ENCODE measurements at regions not wholly inside any gene's neighbourhood (a gene's known extent, or its start where the extent isn't known, plus 50 kb on each side); places are given as distances from the start of the nearest gene placed in this dataset.
A peak's percentile ranks its signal among the peaks of the same experiment; 100 is the strongest.

GRCh38 chr5:3359642-3360041 is 236.0 kb upstream of the IRX1 start:
- peak; percentile 64 for DNase-seq

- no peak for DNase-seq
Measured at GRCh38 chr5:3357291-3357690, 238.3 kb upstream of the IRX1 start.

DNA sequence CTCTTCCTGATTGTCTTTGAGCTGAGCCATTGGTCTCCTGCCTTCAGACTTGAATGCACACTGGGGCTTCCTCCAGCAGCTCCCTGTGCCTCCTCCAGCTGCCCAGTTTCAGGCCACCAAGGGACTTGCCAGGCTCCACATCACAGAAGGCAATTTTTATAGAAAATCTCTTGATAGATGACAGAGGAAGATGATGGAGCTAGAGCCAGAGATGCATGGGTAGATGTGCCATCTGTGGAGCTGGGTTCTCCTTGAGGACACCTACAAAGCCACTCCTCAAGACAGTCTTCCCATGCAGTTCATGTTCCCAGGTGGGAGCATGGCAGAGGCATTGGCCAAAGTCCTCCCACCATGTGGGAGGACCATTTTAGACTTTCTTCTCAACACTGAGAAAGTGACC is 239.6 kb upstream of the IRX1 start:
- DNase-seq, result no peak

DNA sequence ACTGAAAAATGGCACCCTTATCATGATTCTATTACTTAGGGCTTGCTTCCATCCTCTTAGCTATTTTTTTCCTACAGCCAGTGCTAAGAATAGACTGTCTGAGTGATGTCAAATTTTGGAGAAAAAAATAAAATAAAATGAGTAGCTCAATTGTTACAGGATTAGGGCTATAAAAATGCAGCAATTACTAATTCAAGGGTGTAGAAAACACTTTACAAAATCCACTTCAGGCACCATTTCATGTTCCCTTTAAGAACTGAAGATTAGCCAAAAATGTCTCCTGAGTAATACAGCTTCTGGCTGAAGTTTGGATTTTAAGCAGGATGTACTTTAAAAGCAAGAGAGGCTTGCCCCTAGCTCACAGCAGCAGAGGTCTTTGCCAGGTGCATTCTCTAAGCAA is 240.5 kb upstream of the IRX1 start:
- DNase-seq, result no peak

GRCh38 chr5:3354606-3355005 is 241.0 kb upstream of the IRX1 start:
- no peak for DNase-seq

DNA sequence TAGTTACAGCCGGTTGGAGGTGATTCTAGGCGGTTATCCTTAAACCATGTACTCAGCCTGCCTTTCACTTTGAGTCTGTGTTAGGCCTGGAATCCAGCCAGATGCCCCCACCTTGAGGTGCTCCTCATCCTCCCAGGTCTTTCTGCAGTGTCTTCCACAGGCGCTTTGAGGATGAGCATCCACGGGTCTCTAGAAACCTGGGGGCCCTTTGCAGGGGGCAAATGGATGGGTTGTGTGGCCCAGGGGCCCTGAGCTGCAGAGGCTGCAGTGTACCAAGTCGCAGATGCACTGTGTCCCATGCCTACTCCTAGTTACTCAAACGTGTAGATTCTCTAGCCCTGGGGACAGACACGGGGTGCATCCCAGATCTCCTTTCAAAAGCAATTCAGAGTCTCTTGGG is 242.1 kb upstream of the IRX1 start:
- no peak for DNase-seq

- no peak for DNase-seq
Measured at GRCh38 chr5:3352711-3353110, 242.9 kb upstream of the IRX1 start.

GRCh38 chr5:3351581-3352442 is 243.8 kb upstream of the IRX1 start:
- DNase-seq, result no peak

GRCh38 chr5:3350781-3351180 is 244.9 kb upstream of the IRX1 start:
- no peak for DNase-seq

- DNase-seq, result no peak
Measured at GRCh38 chr5:3349704-3350565, 245.7 kb upstream of the IRX1 start.

GRCh38 chr5:3348576-3349535 is 246.8 kb upstream of the IRX1 start:
- DNase-seq, result no peak

- no peak for DNase-seq
Measured at GRCh38 chr5:3347741-3348140, 247.9 kb upstream of the IRX1 start.

DNA sequence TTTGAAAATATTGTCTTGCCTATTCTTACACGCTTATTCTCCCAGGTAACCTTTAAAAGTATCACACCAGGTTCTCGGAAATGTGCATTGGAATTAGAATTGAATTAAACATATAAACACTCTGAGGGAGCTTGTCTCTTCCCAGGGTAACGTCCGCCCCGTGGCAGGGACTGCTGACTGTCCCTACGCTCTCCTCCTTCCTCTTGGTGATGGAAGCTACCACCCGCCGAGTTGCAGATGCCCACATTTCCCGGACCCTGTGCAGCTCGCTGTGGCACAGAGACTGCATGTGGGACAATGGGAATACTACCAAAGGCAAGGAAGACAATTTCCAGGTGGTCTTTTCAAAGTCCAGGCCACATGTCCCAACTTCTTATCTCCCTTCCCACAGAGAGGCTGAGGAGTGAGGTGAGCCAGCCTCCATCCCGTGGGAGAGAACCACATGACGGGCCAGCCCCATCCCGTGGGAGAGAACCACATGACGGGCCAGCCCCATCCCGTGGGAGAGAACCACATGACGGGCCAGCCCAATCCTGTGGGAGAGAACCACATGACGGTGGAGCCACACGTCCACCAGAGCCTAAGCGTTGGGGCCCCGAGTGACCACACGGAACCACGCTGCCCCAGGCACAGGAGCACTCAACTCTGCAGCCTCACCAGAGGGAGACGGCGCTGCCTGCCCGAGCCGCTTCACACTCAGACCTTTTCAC is 249.4 kb upstream of the IRX1 start:
- no peak for DNase-seq

- DNase-seq, result no peak
Measured at GRCh38 chr5:3345195-3345594, 250.4 kb upstream of the IRX1 start.

DNA sequence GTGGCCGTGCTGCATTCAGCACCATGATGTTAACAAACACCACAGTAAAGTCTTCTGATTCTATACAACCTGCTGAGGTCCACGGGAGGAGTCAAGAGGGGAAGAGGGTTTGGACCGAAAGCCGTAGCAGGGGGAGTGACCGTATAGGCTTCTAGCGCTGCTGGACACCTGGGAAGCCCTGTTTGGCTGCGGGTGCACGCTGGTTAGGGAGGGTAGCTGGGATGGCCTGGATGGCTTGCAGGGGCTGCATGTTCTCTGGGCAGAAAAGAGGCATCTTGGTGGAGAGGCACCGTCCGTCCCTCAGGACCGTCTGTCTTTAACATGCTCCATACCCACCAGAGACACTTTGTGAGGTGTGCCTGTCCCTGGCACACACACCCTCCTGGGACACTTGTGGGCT is 251.0 kb upstream of the IRX1 start:
- DNase-seq, result no peak

DNA sequence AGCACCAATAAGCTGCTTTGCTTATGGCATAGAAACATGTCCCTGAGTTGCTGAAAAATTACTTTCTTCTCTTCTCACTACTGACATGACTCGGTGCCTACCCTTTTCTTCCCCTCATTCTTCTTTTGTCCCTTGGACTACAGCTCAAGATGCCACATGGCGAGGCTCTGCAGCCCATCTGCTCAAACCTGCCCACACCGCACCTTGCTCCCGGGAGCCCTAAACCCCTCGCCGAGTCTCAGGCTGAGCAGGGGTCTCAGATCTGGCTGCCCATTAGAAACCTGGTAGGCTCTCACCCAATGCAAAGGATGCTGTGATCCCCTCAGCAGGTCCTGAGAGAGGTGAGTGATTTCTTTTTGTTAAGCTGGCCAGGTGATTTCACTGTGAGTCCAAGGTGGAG is 251.7 kb upstream of the IRX1 start:
- DNase-seq, result no peak

GRCh38 chr5:3343211-3343610 is 252.4 kb upstream of the IRX1 start:
- DNase-seq, result no peak

DNA sequence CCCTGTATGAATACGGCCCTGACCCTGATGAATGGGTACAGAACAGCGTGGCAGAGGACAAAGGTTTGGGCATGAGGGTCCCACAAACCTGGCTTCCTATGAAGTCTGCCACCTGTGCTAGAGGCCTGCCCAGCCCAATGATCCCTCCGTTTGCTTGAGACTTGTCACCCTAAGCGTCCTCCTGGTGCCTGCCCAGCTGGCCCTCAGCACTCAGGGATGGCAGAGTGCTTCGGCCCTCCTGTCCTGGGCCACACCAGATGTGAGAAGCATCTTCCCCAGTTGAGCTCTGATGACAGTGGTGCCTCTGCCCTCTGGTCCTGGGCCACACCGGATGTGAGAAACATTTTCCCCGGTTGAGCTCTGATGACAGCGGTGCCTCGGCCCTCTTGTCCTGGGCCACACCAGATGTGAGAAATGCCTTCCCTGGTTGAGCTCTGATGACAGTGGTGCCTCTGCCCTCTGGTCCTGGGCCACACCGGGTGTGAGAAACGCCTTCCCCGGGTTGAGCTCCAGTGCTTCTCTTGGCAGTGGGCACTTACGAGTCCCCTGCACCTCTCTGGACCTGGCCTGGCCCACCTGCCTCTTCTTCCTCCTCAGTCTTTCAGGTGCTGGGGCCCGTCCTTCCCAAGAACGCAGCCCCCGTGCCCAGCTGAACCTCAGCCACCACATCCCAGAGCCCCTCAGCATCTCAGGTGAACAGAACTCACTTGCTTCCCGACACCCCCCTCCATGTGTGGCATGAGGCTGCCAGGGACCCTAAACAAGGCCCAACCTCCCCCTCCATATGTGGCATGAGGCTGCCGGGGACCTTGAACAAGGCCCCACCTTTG is 253.1 kb upstream of the IRX1 start:
- no peak for DNase-seq

GRCh38 chr5:3341446-3342240 is 254.0 kb upstream of the IRX1 start:
- DNase-seq, result no peak

DNA sequence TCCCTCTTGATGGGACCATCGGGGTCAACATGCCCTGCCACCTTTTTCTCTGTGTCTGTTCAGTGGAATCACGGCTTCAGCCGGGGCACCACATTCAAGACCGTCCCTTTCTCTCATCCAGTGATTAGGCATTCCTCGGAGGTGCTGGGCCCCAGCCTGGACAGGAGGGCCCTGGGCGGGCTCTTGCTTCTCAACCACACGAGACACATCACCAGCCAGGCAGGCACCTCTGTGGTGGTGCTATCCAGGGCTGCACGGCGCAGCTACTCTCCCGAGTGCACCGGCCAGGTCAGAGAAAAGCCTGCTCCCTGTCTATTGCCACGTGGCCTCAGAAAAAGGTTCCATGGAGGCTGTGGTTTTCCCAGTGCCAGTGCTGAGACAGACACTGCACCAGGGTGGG is 255.2 kb upstream of the IRX1 start:
- DNase-seq, result no peak

GRCh38 chr5:3339798-3340115 is 255.9 kb upstream of the IRX1 start:
- DNase-seq, result no peak
